Heart left ventricle (tissue), 16 donors: ENCODE measurements at regions not wholly inside any gene's neighbourhood (a gene's known extent, or its start where the extent isn't known, plus 50 kb on each side); places are given as distances from the start of the nearest gene placed in this dataset.

ENCODE experiments used
- ATAC-seq, 4 donors: fragments of 200-7000 bp; cut with Tn5 transposase; one replicate each; pipeline ENCODE4 v1.9.1; 2020 to 2022; ENCODE audit warnings: moderate library complexity in 4 of 4, mild to moderate bottlenecking in 3 of 4, moderate number of reproducible peaks in 1 of 4
- DNase-seq, 5 donors: peaks; one replicate each; pipeline ENCODE4 v3.0.0-alpha.2; 2020
- H3K27ac ChIP-seq, 12 donors: fragments of 200-600 bp; sonication (generic) in 4 of 12; one replicate each; pipeline versions ENCODE4 v1.5.0 to v1.8.0; 2016 to 2022; ENCODE audit warnings: mild to moderate bottlenecking in 2 of 12
- H3K27me3 ChIP-seq, 9 donors: fragments of 200-600 bp; sonication (generic) in 2 of 9; one replicate each; pipeline versions ENCODE4 v1.5.1 to v1.8.0; 2016 to 2022; ENCODE audit warnings: mild to moderate bottlenecking in 3 of 9
- H3K36me3 ChIP-seq, 9 donors: fragments of 200-600 bp; sonication (generic) in 2 of 9; one replicate each; pipeline versions ENCODE4 v1.5.0 to v1.8.0; 2018 to 2022; ENCODE audit warnings: mild to moderate bottlenecking in 2 of 9
- H3K4me1 ChIP-seq, 12 donors: fragments of 200-600 bp; sonication (generic) in 4 of 12; one replicate each; pipeline versions ENCODE4 v1.5.0 to v1.8.0; 2016 to 2022; ENCODE audit warnings: mild to moderate bottlenecking in 3 of 12
- H3K4me3 ChIP-seq, 12 donors: fragments of 200-600 bp; sonication (generic) in 4 of 12; one replicate each; pipeline versions ENCODE4 v1.5.0 to v1.8.0; 2017 to 2022; ENCODE audit warnings: mild to moderate bottlenecking in 9 of 12, moderate library complexity in 4 of 12
- H3K9me3 ChIP-seq, 12 donors: fragments of 200-600 bp; sonication (generic) in 4 of 12; one replicate each; pipeline versions ENCODE4 v1.5.0 to v1.8.0; 2016 to 2022; ENCODE audit warnings: mild to moderate bottlenecking in 1 of 12
- CTCF ChIP-seq, 12 donors: fragments of 200-600 bp; sonication (generic) in 4 of 12; IDR thresholded peaks; one replicate each; pipeline versions ENCODE4 v1.5.0 to v1.8.0; 2018 to 2022; ENCODE audit warnings: antibody characterized with exemption in 12 of 12, mild to moderate bottlenecking in 5 of 12
- POLR2A ChIP-seq, 2 donors: fragments of 450-650 bp; IDR thresholded peaks; one replicate each; pipeline ENCODE4 v1.6.1; 2017; ENCODE audit warnings: antibody characterized with exemption in 2 of 2, mild to moderate bottlenecking in 2 of 2, moderate library complexity in 2 of 2
- WGBS, 4 donors: extraction: QIAGEN DNeasy Blood & Tissue Kit in 2 of 4; methylation state at CpG; one replicate each; pipeline versions ENCODE4 v1.1.5 to v1.1.7; 2013 to 2018; 5-methylcytosine and 5-hydroxymethylcytosine counted together
- intact Hi-C, 10 donors: fragments of 100-400 bp; cut with DNase I; formaldehyde crosslinking; loops; one replicate each; pipeline versions ENCODE4 v1.11.1 to v1.14.2; 2022
- donor health status: ischemic (EF 13 %, LVEDD 7.1; RV severe dilation, severe dysfunction).
- donor health status: healthy with polysubstance abuse.
- donor health status: DM: no; HTN: yes; CAD: no.
- donor health status: DM: no; HTN: no; CAD: no.
- donor health status: ischemic (EF 25% LVEDD 6.9; RV normal size, moderate dysfunction).
- donor health status: ischemic (EF 25% LVEDD 5.7; RV mildly dilated, moderate dysfunction).
- donor health status: healthy.
- donor health status: DM: yes; HTN: yes; CAD: no.
- donor health status: ischemic (EF 35%, LVEDD 5.7; RV mildly dilated, moderate dysfunction).
- donor health status: nonischemic (EF 11% LVEDD 7.7; RV severe dilation, severe dysfunction).
- donor health status: DM: yes; HTN: yes; CAD: no.
- donor health status: PGD.
- donor health status: ischemic (EF 29% LVEDD 5.4; RV normal size, mild dysfunction).
- donor health status: nonischemic (EF 23%, LVEDD 6.1; RV moderate dilation, normal function).

DNA sequence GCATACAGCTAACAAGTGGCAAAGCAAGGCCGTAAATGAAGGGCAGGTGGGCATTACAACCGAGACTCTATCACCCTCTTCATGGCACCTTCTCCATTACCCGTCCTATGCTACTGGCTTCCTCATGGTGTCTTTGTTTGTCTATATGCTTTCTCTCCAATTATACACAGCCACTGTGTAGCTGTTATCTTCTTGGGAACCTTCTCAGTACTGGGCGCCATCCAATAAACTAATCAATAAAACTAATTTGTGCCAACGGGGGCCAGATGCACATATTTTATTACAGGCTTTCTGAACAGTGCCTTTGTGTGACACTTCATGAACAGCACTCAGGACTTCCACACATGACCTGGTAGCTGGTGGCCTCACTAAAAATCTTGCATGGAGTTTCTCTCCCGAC lies 149.8 kb upstream of the PCSK2 start:
- intact Hi-C loops: loop anchor here in 1 of 10 donors (10.0 kb wide), 1 partner anchor 62 kb away; no protein-coding TSS in a partner anchor
- H3K36me3 ChIP-seq: no peaks in the 10 kb centered on the region
- peaks cover 0 to 19% (median 0%) of the 10 kb centered on the region in 12 donors for H3K9me3 ChIP-seq
- no peaks in the 10 kb centered on the region for H3K4me1 ChIP-seq
- no peak for DNase-seq
- WGBS, 4 donors: 74 to 85% (median 82%) methylated on average over 6 of the region's 6 CpGs
- H3K27me3 ChIP-seq: no peaks in the 10 kb centered on the region
- ATAC-seq: no peak
- TF ChIP-seq POLR2A (IDR thresholded peaks at IDR 0.05): no peak
- TF ChIP-seq CTCF (IDR thresholded peaks at IDR 0.05): no peak
- no peak overlapping the region for H3K4me3 ChIP-seq
- H3K27ac ChIP-seq: no peak overlapping the region

DNA sequence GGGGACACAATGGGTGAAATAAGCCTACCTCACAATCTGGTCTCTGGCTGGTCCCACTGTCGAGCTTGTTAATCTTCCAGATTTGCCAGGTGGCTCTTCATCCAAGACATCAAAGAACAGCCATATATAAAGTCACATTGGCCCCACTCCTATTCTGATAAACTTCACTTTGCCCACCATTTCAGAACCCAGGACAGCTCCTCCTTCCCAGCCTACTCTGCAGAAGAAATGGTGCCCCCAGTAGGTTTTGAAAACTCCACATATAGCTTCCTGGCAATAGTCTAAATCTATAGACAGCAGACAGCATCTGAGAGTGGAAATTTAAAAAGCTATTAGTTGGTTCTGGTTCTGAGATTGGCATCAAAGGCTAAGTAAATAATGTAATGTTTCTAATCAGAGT lies 143.1 kb upstream of the PCSK2 start:
- Histone ChIP-seq H3K27ac (no peak overlapping the region), H3K4me3 (no peak overlapping the region), H3K36me3 (no peaks in the 10 kb centered on the region), H3K4me1 (no peaks in the 10 kb centered on the region), H3K9me3 (peaks cover 0 to 6% (median 0%) of the 10 kb centered on the region in 12 donors), H3K27me3 (no peaks in the 10 kb centered on the region)
- no peak for TF ChIP-seq CTCF (IDR thresholded peaks at IDR 0.05)
- no peak for TF ChIP-seq POLR2A (IDR thresholded peaks at IDR 0.05)
- intact Hi-C loops: no loop called here
- 5 to 41% (median 29%) methylated on average over 1 of the region's 1 CpG for WGBS, 4 donors
- DNase-seq (no peak), ATAC-seq (no peak)

DNA sequence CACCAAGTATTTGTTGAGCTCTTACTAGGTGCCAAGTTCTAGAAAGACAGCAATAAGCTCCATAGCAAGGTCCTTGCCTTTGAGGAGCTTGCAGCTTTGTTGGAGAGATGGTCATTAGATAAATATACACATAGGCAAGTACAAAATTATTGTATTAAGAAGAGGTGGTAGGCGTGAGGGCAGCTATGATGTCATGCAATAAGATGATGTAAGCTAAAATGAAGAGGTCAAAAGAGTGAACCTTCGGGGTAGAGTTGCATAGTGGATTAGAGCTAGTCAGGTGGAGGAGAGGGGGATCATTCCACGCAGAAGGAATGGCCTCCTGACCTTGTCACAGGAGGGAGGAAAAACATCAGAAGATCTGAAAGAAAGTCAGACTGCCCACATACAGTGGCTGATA lies 141.9 kb upstream of the PCSK2 start:
- no peak for TF ChIP-seq CTCF (IDR thresholded peaks at IDR 0.05)
- no peak for TF ChIP-seq POLR2A (IDR thresholded peaks at IDR 0.05)
- H3K9me3 ChIP-seq: peaks cover 0 to 6% (median 0%) of the 10 kb centered on the region in 12 donors
- H3K4me1 ChIP-seq: no peaks in the 10 kb centered on the region
- no peaks in the 10 kb centered on the region for H3K27me3 ChIP-seq
- H3K27ac ChIP-seq: no peak overlapping the region
- 57 to 66% (median 64%) methylated on average over 3 of the region's 3 CpGs for WGBS, 4 donors
- intact Hi-C loops: no loop called here
- DNase-seq (no peak), ATAC-seq (no peak)
- H3K36me3 ChIP-seq: no peaks in the 10 kb centered on the region
- no peak overlapping the region for H3K4me3 ChIP-seq

DNA sequence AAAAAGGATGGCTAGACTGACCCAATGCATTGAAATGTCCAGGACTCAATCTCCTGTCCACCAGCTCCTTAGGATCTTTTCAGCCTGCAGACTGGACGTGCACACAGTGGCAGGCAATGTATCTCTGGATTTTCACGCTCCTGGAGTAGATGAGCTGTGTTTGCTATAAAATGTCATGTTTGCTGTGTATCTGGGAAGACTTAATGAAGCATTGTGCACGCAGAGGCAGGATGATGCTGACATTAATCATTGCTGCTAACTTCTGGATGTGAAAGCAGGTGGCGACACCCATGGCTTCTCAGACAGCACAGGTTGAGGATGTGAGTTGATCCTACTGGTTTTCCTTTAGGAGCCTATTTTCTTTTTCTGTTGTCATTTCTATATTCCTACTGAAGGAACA lies 133.1 kb upstream of the PCSK2 start:
- H3K4me1 ChIP-seq: no peaks in the 10 kb centered on the region
- no peaks in the 10 kb centered on the region for H3K27me3 ChIP-seq
- H3K27ac ChIP-seq: no peak overlapping the region
- intact Hi-C loops: no loop called here
- no peak for TF ChIP-seq CTCF (IDR thresholded peaks at IDR 0.05)
- no peak for DNase-seq
- 69 to 76% (median 73%) methylated on average over 4 of the region's 4 CpGs for WGBS, 4 donors
- ATAC-seq: no peak
- H3K4me3 ChIP-seq: no peak overlapping the region
- H3K36me3 ChIP-seq: no peaks in the 10 kb centered on the region
- no peaks in the 10 kb centered on the region for H3K9me3 ChIP-seq
